Endothelial cell of umbilical vein (primary cell): ENCODE measurements at regions not wholly inside any gene's neighbourhood (a gene's known extent, or its start where the extent isn't known, plus 50 kb on each side); places are given as distances from the start of the nearest gene placed in this dataset.

Experiments used
- BruUV-seq: library from RNA; stranded (reverse); fragments of 400-500 nt; replicated peaks from 2 replicates; lab custom pipeline; 2021; lab: Mats Ljungman, UMichigan
- CTCF ChIA-PET: fragments of 300-600, 350-600 bp; sonication (Branson Sonifier 250); formaldehyde crosslinking; loops from one replicate; lab custom pipeline; 2021; ENCODE audit warnings: antibody characterized with exemption, inconsistent platforms; lab: Charles Lee
- POLR2A ChIA-PET: fragments of 300-600, 350-600 bp; sonication (Branson Sonifier 250); formaldehyde crosslinking; loops from one replicate; lab custom pipeline; 2021; ENCODE audit warnings: antibody characterized with exemption, inconsistent platforms; lab: Charles Lee
- DNase-seq: peaks from one replicate; pipeline ENCODE4 v3.0.0-alpha.2; 2011; ENCODE audit warnings: low read depth, low spot score
- FAIRE-seq: peaks from 2 replicates; lab custom pipeline; 2011; peaks lifted over from hg19 to GRCh38; lab: Jason Lieb, UNC
- H2AFZ ChIP-seq: 2 replicates; pipeline ENCODE4 v1.6.0; 2012; ENCODE audit warnings: low read depth, low read length, control low read depth, inconsistent platforms
- H3K27ac ChIP-seq: 2 replicates; pipeline ENCODE4 v1.5.1; 2011; ENCODE audit warnings: low read depth, mild to moderate bottlenecking, control low read depth, low read length, moderate library complexity; ENCODE audit not compliant: insufficient read depth
- H3K27me3 ChIP-seq, 2 experiments: 2 replicates each; pipeline versions ENCODE4 v1.6.0 to v1.6.1; 2011; ENCODE audit warnings: low read length in 2 of 2, mixed read lengths in 1 of 2; ENCODE audit not compliant: control insufficient read depth in 2 of 2, insufficient read depth in 2 of 2
- H3K36me3 ChIP-seq, 2 experiments: 2 replicates in 1 of 2; 3 replicates in 1 of 2; pipeline ENCODE4 v1.5.1; 2011; ENCODE audit warnings: low read length in 2 of 2, mild to moderate bottlenecking in 1 of 2, moderate library complexity in 1 of 2; ENCODE audit not compliant: control insufficient read depth in 2 of 2, insufficient read depth in 2 of 2; ENCODE audit errors: extremely low read depth in 1 of 2
- H3K4me1 ChIP-seq: 3 replicates; pipeline ENCODE4 v1.5.1; 2011; ENCODE audit warnings: mild to moderate bottlenecking, low read length; ENCODE audit not compliant: control insufficient read depth, insufficient read depth; ENCODE audit errors: extremely low read depth
- H3K4me2 ChIP-seq: 2 replicates; pipeline ENCODE4 v1.6.1; 2011; ENCODE audit warnings: low read length, control low read depth, mixed read lengths; ENCODE audit not compliant: insufficient read depth
- H3K4me3 ChIP-seq, 3 experiments: fragments of 200-600 bp in 1 of 3; sonication (generic), shearing (Covaris generic) in 1 of 3; replicated peaks in 1 of 3; 2 replicates each; pipeline ENCODE4 v1.5.1; 2011 to 2016; ENCODE audit warnings: control low read depth in 3 of 3, low read length in 3 of 3, mild to moderate bottlenecking in 2 of 3, inconsistent platforms in 1 of 3, low read depth in 1 of 3, moderate library complexity in 1 of 3; ENCODE audit not compliant: insufficient read depth in 1 of 3
- H3K79me2 ChIP-seq: 2 replicates; pipeline ENCODE4 v1.6.0; 2012; ENCODE audit warnings: low read length, inconsistent platforms; ENCODE audit not compliant: control insufficient read depth, insufficient read depth
- H3K9ac ChIP-seq: replicated peaks from 2 replicates; pipeline ENCODE3; 2011; ENCODE audit warnings: low read length, control low read depth; ENCODE audit not compliant: insufficient read depth; ENCODE audit errors: extremely low read depth
- H3K9me1 ChIP-seq: replicated peaks from 3 replicates; pipeline ENCODE4 v1.6.0; 2011; ENCODE audit warnings: mild to moderate bottlenecking, low read length; ENCODE audit not compliant: control insufficient read depth, insufficient read depth; ENCODE audit errors: extremely low read depth
- H3K9me3 ChIP-seq: replicated peaks from 2 replicates; pipeline ENCODE4 v1.5.1; 2012; ENCODE audit warnings: low read length, inconsistent platforms; ENCODE audit not compliant: control insufficient read depth, insufficient read depth
- H4K20me1 ChIP-seq: replicated peaks from 2 replicates; pipeline ENCODE3; 2011; ENCODE audit warnings: mild to moderate bottlenecking, low read length; ENCODE audit not compliant: control insufficient read depth, insufficient read depth; ENCODE audit errors: extremely low read depth
- CTCF ChIP-seq, 2 donors: IDR thresholded peaks; 1 replicate in 1 of 2; 2 replicates in 1 of 2; pipeline ENCODE4 v1.5.1; 2011; ENCODE audit warnings: low read length in 2 of 2, mild to moderate bottlenecking in 2 of 2, moderate library complexity in 2 of 2, control low read depth in 1 of 2, inconsistent platforms in 1 of 2, low read depth in 1 of 2; ENCODE audit not compliant: insufficient read depth in 1 of 2; ENCODE audit errors: extremely low read depth in 1 of 2
- EZH2 ChIP-seq: IDR thresholded peaks from 2 replicates; pipeline ENCODE4 v1.6.1; 2012; ENCODE audit warnings: borderline replicate concordance, low read depth, mild to moderate bottlenecking, moderate library complexity, low read length, inconsistent platforms; ENCODE audit not compliant: severe bottlenecking
- FOS ChIP-seq: IDR thresholded peaks from 2 replicates; pipeline ENCODE4 v1.6.1; 2011; ENCODE audit warnings: mild to moderate bottlenecking, low read length, moderate library complexity, borderline replicate concordance; ENCODE audit not compliant: insufficient read depth
- GATA2 ChIP-seq: IDR thresholded peaks from 2 replicates; pipeline ENCODE4 v1.7.0; 2011; ENCODE audit warnings: low read depth, mild to moderate bottlenecking, moderate library complexity, mixed read lengths, low read length; ENCODE audit not compliant: insufficient read length, insufficient read depth
- JUN ChIP-seq: IDR thresholded peaks from 2 replicates; pipeline ENCODE4 v1.6.1; 2011; ENCODE audit warnings: borderline replicate concordance, low read depth; ENCODE audit not compliant: insufficient read length, insufficient read depth
- MAX ChIP-seq: IDR thresholded peaks from 2 replicates; pipeline ENCODE4 v1.6.1; 2011; ENCODE audit not compliant: insufficient read depth, insufficient read length
- MYC ChIP-seq: IDR thresholded peaks from one replicate; pipeline ENCODE4 v1.6.1; 2011; ENCODE audit warnings: mild to moderate bottlenecking, low read depth, low read length
- POLR2A ChIP-seq: IDR thresholded peaks from 2 replicates; pipeline ENCODE4 v1.6.1; 2012; ENCODE audit warnings: low read depth, mild to moderate bottlenecking, control low read depth, low read length
- POLR2AphosphoS5 ChIP-seq: IDR thresholded peaks from 2 replicates; pipeline ENCODE4 v1.6.1; 2012; ENCODE audit warnings: low read depth, mild to moderate bottlenecking, control low read depth, low read length, moderate library complexity; ENCODE audit not compliant: insufficient read depth
- dilution Hi-C: fragments of 300-500 bp; cut with MboI; formaldehyde crosslinking; loops from one replicate; pipeline ENCODE4 v1.15.0; 2019; ENCODE audit warnings: low sequenced_read_pairs; ENCODE audit not compliant: extremely low pct_ligation_motif_present
- intact Hi-C: fragments of 100-400 bp; cut with micrococcal nuclease; formaldehyde crosslinking; loops from one replicate; pipeline ENCODE4 v1.10.0; 2022

GRCh38 chr7:51727441-51727840, 410.8 kb upstream of the COBL start:
- DNase-seq = no peak
- H3K27ac ChIP-seq = no peak overlapping the region
- H3K79me2 ChIP-seq = no peaks in the 10 kb centered on the region
- H4K20me1 ChIP-seq = no peaks in the 10 kb centered on the region
- dilution Hi-C loops (no loop called here), intact Hi-C loops (no loop called here)
- H2AFZ ChIP-seq = no peak overlapping the region
- H3K27me3 ChIP-seq = no peaks in the 10 kb centered on the region
- BruUV-seq = no TSS peak
- TF ChIP-seq POLR2A (no peak), POLR2AphosphoS5 (no peak), EZH2 (no peak), CTCF (IDR thresholded peaks at IDR 0.05; ENCODE audit: extremely low read depth in 1 of 2, insufficient read depth in 1 of 2, low read depth in 1 of 2, low read length in 2 of 2) (no peak), JUN (no peak), MAX (no peak), GATA2 (no peak), FOS (no peak), MYC (no peak)
- CTCF ChIA-PET = no interaction called here
- POLR2A ChIA-PET = no interaction called here
- H3K9me1 ChIP-seq = no peaks in the 10 kb centered on the region
- H3K36me3 ChIP-seq = no peaks in the 10 kb centered on the region
- no peak overlapping the region for H3K4me2 ChIP-seq
- peaks cover 3% of the 10 kb centered on the region for H3K9me3 ChIP-seq
- H3K4me3 ChIP-seq = no peak overlapping the region
- H3K9ac ChIP-seq = no peak overlapping the region
- no peak for FAIRE-seq
- H3K4me1 ChIP-seq = no peaks in the 10 kb centered on the region
